ENCODE measurements at regions not wholly inside any gene's neighbourhood (a gene's known extent, or its start where the extent isn't known, plus 50 kb on each side); places are given as distances from the start of the nearest gene placed in this dataset.
"Not testable (repeated sequence)": the region's sequence is repeated elsewhere in the genome, so short reads cannot be mapped to it uniquely, and the experiment has no call there.

DNA sequence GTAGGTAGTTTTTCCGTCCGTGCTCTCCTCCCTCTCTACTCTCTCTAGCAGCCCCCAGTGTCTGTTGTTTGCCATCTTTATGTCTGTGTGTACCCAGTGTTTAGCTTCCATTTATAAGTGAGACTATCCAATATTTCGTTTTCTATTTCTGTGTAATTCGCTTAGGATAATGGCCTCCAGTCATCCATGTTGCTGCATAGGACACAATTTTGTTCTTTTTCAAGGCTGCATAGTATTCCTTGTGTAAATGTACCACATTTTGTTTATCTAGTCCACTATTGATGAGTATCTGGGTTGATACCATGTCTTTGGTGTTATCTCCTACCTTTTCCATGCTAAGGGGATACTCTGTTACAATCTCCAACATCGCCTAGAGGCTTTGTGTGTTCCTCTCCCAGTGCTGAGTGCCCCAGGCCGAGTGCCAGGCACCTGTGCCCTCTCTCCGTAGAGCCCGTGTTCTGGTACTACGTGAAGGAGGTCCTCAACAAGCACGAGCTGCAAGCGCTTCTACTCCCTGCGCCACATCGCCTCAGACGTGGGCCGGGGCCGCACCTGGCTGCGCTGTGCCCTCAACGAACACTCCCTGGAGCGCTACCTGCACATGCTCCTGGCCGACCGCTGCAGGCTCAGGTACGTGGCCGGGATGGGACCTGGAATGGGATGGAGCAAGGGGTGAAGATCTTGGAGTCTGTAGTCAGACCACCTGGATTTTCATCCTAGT is 51.0 kb downstream of the NPIPB11 start:
- not testable (repeated sequence) for DNase-seq

DNA sequence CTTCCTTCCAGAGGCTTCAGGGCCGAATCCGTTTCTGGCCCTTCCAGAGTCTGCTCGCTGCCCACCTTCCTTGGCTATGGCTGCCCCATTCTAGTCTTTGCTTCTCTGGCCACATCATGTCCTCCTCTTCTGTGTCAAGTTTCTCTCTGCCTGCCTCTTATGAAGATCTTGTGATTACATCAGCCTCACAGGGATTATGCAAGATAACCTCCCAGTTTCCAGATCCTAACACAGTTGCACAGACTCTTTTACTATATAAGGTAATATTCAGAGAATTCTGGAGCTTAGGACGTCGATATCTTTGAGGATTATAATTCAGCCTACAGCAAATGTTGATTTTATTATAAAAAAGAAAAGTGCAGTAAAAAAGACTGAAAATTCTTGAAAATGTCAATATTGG is 52.1 kb downstream of the NPIPB11 start:
- DNase-seq, result not testable (repeated sequence)

DNA sequence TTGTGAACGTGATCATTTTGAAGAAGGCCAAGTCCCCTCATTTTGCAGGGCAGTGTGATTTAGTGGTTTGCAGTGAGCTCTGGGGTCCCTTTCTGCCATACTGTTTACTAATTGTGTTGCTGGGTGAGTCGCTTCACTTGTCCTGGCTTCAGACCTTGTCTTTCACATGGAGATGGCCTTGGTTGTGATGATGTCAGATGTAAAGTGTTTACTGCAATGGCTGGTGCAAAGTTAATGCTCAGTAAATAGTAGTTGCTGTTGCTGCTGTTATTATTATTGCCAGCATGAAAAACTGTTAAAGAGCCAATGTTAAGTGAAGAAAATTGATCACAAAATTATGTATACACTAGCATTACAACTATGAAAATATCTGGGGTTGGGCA is 53.9 kb downstream of the NPIPB11 start:
- not testable (repeated sequence) for DNase-seq

DNA sequence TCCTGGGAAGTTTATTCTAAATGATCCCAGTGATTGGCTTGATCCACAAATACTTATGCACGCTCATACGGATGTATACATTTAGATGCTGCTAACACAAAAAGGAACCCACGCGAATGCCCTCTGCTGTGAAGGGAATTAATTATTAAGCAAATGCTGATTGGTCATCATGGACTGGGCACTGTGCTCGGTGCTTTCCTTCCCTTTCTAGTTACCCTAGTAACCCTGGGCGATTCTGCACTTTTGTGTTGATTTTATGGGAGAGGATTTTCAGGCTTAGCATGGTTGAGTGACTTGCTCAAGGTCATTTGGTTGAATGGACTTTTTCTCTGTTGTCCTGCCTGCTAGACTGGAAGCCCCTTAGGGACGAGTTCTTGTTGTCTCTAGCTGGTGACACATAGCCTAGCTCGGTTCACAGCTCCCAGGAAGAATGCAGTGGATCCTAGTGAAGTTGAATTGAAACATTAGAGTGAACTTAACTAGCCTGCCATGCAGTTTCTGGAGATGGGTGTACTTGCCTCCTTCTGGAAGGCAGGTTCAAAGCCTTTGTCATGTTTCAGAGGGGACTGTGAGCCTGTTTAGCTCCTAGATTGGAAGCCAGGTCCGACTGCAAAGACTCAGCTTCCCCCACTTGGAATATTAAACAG is 54.4 kb downstream of the NPIPB11 start:
- not testable (repeated sequence) for DNase-seq

DNA sequence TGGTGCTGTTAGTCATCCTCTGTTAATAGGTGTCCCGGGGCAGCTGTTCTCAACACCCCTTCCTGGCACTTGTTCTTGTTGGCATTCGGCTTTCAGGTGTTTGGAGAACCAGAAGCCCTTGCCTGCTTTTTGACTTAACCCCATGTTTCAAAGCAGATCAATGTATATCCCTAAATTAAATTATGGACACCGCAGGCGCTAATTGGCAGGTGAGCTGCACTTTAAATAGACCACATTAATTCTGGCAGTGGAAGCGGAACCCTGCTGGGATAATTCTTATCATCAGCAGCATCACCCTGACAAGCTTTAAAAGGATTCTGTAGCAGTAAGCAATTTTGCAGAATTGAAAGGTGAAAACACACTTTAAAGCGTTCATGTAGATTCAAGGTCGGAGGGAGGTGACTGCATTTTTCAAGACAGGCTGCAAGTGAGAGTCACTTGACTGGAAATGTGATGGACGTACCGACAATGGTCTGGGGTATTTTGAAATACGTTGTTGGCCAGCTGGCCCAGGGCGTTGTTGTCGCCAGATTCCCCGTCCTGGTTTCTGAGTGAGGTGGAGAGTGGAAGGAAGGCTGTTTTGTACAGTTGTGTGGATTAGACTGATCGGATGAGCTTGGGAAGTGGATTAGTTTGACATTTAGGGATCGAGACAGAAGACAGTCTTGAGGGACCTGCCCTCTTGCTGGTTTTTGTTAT is 55.1 kb downstream of the NPIPB11 start:
- not testable (repeated sequence) for DNase-seq

DNA sequence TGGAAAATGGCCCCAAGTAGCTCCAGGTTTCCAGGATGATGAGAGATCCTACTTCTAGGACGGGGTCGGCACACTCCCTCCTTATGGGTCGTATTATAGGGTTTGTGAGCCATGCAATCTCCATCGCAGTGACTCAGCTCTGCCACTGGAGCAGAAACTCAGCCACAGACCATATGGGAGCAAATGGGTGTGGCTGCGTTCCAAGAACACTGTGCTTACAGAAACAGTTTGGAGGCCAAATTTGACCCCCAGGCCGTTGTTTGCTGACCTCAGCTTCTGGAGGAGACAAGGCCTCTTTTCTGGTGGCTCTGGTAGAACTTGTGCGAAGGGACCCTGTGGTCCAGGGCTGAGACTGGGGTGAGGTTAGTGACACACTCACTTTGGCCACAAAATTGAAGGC is 56.5 kb downstream of the NPIPB11 start:
- DNase-seq, result not testable (repeated sequence)

DNA sequence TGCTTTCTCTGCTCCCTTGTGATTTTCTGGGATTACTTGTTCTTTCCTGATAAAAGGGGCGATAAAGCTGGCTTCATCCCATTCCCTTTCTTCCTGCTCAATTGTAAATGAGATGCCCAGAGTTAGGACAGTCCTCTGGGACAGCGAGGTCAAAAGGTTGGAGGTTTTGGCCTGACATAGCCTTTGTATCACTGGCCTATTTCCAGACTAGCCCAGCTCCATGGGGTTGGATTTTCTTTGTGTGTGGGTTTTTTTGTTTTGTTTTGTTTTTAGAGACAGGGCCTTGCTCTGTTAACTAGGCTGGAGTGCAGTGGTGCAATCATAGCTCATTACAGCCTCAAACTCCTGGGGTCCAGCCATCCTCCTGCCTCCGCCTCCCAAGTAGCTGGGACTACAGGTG is 57.8 kb downstream of the NPIPB11 start:
- DNase-seq, result not testable (repeated sequence)

DNA sequence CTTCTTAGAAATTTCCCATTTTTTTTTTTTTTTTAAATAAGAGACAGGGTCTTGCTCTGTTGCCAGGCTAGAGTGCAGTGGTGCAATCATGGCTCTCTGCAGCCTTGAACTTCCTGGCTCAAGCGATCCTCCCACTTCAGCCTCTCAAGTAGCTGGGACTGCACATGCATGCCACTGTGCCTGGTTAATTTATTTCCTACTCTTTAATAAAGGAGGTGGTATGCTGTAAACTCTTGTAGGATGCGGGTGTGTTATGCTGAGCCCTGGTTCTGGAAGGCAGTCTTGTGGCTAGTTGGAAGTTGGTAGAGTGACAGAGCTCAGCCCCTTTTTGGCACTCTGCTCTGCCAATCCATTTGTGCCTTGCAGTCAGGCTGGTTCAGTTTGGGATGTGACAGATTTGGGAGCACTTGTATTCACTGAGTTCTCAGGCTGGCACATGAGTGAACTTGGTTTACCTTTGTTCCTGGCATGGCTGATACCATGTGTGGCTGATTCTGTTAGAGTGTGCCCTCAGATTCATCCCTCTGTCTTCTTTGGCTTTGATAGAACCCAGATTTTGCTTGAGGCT is 58.3 kb downstream of the NPIPB11 start:
- DNase-seq, result not testable (repeated sequence)

DNA sequence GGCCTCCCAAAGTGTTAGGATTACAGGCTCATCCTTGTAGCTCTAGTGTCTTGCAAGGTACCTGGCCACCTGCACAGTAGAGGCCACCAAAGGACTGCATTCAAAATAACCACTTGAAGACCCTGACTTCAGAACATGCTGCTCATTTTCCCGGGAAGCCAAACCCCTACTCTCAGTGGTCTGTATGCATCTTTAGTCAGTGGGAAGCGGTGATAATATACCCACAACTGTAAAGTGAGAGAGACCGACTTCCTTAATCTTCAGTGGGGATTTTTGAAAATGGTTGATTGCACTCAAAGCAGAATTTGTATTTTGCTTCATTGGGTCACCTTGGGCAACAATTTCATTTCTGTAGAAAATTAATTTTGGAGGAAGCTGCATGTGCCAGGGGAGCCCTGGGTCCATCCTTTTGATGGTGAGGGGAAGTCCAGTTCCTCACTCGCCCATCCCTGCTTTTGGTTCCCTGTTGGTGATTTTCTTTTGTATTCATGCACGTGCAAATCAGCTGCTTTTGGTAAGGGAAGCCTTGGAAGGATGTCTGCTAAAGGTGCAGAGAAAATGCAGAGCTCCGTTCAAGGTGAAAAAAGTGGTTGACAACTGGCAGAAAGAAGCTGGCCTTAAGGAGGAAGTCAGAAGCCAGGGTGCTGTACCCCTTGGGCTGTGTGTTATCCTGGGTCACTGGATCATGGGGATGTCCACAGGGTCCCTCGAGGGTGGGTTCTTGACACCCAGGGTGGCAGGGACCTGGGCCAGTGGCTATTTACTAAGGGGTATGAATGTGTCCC is 59.5 kb downstream of the NPIPB11 start:
- DNase-seq, result not testable (repeated sequence)

DNA sequence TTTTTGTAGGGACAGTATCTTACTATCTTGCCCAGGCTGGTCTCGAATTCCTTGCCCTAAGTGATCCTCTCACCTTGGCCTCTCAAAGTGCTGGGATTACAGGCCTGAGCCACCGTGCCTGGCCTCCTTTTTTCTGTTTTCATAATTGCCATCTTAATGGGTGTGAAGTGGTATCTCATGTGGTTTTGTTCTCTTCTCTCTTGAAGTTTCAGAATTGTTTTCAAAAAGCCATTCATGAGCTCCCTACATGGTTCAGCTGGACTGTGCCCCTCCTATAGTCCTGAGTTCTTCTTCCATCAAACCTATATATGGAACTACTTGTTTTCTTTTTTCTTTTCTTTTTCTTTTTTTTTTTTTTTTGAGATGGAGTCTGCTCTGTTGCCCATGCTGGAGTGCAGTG is 60.3 kb downstream of the NPIPB11 start:
- not testable (repeated sequence) for DNase-seq

DNA sequence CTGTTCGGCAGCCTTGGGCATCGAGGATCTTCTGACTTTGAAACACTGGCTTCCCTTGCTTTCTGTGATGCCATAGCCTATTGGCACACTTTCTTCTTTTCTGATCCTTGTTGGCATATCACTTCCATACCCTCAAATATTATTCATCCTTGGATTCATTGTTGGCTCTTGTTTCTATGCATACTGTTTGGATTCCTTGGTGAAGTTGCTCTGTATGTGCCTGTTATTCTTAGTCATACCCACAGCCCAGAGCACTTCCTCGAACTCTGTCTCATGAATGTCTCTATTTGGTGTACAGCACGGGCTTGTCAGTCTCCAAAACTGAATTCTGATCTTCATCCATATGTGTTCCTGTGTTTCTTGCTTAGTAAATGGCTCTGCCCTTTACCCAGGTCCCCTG is 63.6 kb downstream of the NPIPB11 start:
- not testable (repeated sequence) for DNase-seq

DNA sequence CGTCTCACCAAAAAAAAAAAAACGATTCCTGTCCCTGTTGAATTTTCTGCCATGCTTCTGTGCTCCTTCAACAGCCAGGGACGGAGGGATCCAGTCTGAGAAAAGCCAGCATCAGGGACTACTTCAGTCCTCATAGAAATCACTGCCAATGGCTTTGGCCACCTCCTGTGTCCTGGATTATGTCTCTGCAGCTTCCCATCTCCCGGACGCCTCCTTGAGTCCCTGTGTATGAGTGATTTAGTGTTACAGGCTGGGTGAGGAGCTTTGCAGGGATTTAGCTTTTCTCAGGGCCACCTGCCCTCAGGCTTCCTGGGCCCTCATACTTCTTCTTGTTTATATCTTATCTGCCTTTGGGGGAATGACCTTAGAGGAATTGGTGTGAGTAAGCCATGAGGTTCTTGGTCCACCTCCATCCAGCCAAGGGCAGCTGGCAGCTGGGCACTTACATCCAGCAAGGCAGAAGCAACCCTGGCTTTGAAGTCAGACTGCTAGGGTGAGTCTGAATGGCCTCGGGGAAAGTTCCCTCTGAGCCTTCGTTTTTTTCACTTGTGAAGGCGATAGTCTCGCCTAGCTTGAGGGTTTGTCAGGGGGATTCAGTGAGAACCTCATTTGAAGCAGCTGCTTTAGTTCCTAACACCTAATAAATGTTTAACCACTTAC is 65.6 kb downstream of the NPIPB11 start:
- not testable (repeated sequence) for DNase-seq

DNA sequence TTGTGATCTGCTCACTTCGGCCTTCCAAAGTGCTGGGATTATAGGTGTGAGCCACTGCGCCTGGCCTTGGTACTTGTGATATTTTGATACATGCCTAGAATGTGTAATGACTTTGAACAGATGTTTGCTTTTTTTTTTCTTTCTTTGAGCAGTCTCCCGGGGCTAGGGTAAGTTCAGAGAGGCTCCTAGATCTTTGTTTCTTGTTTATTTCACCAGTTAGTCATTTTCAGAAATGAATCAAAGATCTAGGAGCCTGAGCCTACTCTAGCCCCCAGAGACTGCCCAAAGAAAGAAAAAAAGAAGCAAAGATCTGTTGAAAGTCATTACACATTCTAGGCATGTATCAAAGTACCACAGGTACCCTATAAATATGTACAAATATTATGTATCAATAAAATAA is 66.3 kb downstream of the NPIPB11 start:
- DNase-seq, result not testable (repeated sequence)

DNA sequence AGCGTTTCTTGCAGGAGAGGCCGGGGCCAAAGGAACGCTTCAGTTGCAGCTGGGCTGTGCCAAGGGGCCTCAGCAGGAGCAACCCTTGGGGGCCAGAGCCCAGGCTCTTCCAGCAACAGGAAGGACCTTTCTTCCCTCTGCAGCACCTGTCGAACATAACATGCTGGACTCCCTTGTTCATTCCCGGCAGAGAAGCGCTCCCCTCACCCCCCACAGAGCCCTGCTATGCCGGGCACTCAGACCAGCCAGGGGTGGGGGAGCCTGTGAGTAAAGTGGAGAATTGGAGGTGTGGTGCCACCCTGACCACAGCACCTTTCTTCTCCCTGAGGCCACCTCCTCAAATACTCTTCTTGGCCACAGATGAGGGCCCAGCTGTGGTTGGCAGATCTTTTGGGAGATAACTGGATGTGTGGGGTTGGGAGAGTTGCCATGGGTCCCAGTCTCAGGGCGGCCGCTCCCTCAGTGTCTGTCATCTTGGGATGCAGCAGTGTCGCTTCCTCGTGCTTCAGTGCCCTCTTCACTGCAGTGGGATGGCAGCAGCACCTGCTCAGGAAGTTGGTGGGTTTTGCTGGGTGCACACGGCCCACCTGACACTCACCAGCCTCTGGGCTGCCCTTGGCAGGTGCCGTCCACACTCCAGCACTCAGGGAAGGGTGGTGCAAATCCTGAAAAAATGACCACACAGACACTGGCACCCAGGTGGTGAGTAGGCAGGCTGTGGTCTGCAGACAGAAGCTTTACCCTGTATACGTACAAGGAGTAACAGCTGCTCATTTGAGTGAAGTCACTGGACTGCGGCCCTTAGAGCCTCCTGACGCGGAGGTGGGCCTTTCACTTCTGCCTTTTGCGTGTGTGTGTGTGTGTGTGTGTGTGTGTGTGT is 67.5 kb downstream of the NPIPB11 start:
- not testable (repeated sequence) for DNase-seq

DNA sequence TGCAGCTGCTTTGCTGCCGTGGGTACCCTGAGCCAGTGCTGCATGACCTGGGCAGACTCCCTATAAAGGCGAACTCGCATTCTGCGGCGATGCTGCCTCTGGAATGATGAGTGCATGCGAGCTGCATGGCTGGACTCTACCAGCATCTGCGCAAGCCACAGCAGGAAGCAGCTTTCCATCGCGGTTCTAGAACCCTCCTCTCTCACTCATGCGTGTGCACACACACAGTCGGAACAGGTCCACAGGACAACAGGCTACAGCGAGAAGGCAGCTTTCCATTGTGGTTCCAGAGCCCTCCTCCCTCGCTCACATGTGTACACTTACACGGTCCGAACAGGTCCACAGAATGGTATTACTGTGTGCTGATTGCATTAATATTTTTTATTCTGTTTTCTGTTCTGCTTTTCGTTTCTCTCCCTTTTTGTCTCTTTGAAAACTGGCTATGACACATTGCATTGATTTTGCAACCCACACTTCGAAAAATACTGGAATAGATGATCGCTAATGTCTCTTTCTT is 69.1 kb downstream of the NPIPB11 start:
- DNase-seq, result not testable (repeated sequence)

DNA sequence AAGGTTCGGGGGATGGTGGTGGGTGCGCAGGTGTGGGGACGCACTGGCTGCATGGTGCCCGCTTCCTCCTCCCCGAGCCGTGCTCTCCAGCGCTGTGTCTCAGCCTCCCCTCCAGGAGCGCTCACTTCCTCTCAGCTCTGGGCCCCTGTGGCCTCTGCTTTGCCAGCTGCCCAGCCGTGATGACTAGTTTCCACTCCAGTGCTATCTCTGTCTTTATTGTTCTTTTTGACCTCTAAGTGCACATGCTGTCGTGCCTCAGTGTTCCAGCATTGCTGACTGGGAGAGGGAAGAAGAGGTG is 71.0 kb downstream of the NPIPB11 start:
- DNase-seq, result not testable (repeated sequence)

DNA sequence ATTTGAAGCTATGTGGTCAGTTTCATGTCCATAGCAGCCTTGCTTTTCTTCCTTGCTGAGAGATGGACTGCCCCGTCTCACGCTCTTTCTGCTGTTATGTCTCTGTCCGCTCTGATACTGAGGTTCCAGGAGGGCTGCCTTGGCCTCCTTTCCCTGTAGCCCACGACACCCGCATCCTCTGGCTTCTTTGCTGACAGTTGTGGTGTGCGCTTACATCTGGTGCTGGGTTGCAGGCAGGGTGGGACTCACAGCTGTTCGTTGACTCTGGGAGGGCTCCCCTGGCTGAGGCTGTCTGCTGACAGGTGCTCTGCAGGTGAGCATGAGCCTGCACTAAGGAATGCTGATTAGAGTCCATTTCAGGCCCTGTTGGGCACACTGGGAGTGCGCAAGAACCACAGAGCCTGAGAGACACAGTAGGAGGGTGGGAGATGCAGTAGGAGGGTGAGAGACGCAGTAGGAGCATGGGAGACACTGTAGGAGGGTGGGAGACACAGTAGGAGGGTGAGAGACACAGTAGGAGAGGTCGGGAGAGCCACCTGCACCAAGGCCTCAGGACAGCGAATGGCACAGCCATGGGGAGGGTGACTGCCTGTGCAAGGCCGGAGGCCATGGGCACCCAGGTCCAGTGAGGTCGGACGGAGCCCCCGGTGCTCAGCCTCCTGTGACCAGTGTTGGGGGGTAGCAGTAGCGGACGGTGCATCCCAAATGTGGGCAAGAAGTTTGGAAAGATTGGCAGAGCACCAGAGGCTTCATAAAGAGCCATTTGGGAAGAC is 71.5 kb downstream of the NPIPB11 start:
- not testable (repeated sequence) for DNase-seq

DNA sequence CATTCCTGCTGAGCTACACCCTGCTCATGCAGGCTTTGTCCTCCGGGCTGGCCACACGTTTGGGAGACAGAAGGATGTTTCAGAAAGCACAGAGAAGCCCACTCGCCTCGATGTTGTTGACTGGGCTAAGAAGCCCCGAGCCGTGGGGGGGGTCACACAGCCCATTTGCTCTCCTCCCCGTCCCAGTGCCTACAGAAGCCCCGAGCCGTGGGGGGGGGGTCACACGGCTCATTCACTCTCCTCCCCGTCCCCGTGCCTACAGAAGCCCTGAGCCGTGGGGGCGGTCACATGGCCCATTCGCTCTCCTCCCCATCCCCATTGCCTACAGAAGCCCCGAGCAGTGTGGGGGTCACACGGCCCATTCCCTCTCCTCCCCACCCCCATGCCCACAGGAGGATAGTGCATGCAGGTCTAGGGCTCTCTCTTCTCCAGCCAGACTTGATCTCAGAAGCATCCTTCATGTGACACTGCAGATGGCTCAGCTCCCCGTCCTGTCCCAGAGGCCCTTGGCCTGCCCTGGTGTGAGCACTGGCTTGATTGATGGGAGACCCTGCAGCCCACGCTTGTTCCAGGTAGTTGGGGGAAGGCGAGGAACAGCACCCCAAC is 72.9 kb downstream of the NPIPB11 start:
- DNase-seq, result not testable (repeated sequence)
